ENCODE measurements at regions not wholly inside any gene's neighbourhood (a gene's known extent, or its start where the extent isn't known, plus 50 kb on each side); places are given as distances from the start of the nearest gene placed in this dataset.

DNA sequence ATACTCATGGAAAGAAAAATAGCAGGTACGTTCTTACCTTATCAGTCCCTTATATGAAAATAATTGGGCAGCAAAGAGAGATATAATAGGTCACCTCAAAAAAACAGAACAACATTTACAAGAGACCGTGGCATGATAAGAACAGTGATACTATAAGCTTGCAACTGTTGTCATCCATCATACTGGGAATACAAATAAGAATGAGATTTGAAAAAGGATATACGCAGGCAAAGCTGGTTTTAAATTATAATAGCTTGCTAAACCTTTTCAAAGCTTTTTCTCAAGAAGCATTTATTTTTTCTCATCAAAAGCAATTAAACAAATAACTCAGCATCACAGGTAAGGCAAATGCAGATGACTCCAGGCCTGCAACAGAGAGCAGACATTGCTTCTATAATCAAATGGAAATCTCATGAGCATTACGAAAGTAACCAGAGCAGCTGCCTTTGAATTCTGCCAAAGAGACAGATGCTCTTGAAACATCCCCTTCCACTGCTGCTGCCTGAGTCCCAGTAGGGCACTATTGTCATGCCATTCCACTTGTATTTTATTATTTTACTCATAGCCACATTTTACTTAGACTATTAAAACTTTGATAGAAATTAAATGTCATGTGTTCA is 620.6 kb upstream of the GNPDA2 start:
- TF ChIP-seq EZH2 (IDR thresholded peaks at IDR 0.05) (no peak), POLR2AphosphoS5 (IDR thresholded peaks at IDR 0.05; ENCODE audit: borderline replicate concordance, low read depth, low read length) (no peak)
